Medulla oblongata (tissue), 1 donor: ENCODE measurements at regions not wholly inside any gene's neighbourhood (a gene's known extent, or its start where the extent isn't known, plus 50 kb on each side); places are given as distances from the start of the nearest gene placed in this dataset.
A peak's percentile ranks its signal among the peaks of the same experiment; 100 is the strongest.

Experiments
- DNase-seq: peaks from one replicate; pipeline ENCODE4 v3.0.0-alpha.2; 2015; ENCODE audit errors: extremely low spot score

- DNase-seq = peak; percentile 66
Observed at GRCh38 chr4:175947117-175947722, 118.4 kb upstream of the WDR17 start.

- no peak for DNase-seq
Observed at GRCh38 chr4:175951794-175952193, 113.8 kb upstream of the WDR17 start.

DNA sequence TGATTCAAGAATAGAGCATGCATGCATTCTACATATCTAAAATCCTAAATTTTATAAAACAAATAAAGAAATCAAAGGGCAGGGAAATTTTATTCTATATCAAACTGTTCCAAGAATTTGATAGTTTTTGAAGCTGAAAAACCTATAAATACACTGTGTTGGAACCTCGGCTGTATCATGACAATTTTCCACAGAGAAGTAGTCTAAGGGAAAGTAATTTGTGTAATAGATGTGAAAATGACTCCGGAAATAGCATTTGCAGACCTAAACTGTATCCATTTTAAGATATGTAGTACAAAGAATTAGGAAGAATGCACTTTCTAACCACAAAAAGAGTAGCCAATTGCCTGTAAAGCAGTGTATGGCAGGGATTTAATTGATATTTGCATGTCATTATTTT, 112.5 kb upstream of the WDR17 start:
- no peak for DNase-seq

- no peak for DNase-seq
Observed at GRCh38 chr4:175953960-175954521, 111.6 kb upstream of the WDR17 start.

DNA sequence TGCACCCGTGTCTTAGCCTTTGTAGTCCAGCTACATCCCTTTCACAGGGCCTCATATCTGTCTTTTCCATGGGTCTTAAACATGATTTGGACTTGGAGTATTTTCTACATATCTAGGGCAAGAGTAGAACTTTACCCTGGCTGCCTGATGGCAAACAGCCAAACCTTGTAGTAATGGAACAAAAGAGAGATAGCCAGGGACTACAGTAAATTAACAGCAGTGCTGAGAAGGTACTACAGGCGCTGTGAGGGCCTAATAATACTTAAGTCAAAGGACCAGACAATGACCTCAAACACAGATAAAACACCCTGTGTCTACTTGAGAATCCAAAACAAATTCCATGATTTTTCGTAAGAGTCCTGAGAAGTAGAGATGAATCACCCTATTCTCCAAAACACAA, 111.0 kb upstream of the WDR17 start:
- DNase-seq = no peak

GRCh38 chr4:175961604-175962003, 104.0 kb upstream of the WDR17 start:
- no peak for DNase-seq

DNA sequence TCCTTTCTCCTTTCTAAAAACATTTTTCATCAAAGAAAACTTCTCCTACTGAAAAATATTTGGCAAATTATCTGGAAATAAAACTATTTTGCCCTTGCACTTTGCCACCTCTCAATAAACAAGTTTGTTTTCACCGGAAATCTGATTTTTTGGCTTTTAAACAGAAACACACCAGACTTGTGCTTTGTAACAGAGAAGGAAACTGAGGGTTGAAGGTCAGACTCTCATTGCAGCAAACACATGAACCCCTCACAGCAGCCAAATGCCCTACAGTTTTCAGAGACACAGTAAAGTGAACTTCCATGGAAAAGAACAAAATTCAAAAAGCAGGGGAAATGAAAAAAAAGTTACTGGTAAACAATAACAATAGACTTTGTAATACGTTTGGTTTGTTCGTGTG, 95.6 kb upstream of the WDR17 start:
- DNase-seq = no peak

- DNase-seq = peak; percentile 37
Observed at GRCh38 chr4:175970724-175971123, 94.9 kb upstream of the WDR17 start.

DNA sequence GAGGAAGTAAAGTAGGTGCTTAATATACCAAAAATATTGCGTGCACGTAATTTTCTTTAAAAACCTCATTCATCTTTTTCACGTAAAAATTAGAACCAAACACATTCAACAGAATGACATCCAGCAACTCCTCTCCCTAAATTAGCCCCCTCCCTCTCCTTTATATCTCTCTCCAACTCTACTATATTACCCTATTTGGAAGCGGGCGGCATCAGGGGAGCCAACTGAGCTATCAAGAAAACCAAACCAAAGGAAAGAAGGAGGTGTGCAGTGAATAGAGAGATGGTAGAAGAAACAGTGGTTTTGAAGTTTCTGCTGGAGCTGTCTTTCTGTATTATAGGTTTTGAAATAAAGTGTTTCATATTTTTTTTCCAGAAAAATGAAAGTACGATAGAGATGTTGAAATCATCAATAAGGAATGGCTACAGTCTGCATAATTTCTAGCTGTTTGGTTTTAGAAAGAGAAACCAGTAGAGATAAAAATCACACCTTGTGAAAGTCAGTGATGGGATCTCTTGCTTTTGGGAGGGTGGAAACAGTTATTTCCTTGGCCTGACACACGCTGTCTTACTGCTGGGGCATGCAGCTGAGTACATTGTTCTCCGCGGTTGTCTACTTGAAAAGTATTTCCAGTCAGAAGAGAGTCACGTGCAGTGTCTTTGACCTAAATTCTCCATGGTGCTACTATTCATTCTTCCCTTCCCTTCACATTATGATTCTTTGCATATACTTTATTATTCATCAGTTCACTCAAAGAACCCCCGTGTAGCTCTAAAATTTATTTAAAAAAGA, 94.1 kb upstream of the WDR17 start:
- peak; percentile 54 for DNase-seq

- DNase-seq = no peak
Observed at GRCh38 chr4:175973027-175973923, 92.4 kb upstream of the WDR17 start.

GRCh38 chr4:175983636-175984035, 82.0 kb upstream of the WDR17 start:
- no peak for DNase-seq

- DNase-seq = no peak
Observed at GRCh38 chr4:175986668-175987067, 79.0 kb upstream of the WDR17 start.

- DNase-seq = no peak
Observed at GRCh38 chr4:175988511-175988910, 77.1 kb upstream of the WDR17 start.

DNA sequence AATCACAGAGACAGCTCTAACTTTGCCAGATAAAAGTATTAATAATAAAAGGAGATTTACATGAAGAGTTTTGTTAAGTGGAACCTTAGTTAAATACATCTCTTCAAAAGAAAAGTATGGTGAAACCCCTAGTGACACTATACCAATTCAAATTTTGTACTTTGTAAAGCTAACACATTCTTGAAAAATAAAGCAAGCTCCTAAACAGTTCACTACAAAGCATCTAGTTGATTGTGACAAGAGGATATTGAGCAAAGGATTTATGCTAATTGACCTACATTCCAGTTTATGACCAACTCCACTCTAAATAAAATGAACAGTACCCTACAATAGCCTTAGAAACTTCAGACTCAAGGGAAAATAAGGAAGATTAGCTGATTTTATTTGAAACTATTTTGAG, 69.4 kb upstream of the WDR17 start:
- DNase-seq = no peak

DNA sequence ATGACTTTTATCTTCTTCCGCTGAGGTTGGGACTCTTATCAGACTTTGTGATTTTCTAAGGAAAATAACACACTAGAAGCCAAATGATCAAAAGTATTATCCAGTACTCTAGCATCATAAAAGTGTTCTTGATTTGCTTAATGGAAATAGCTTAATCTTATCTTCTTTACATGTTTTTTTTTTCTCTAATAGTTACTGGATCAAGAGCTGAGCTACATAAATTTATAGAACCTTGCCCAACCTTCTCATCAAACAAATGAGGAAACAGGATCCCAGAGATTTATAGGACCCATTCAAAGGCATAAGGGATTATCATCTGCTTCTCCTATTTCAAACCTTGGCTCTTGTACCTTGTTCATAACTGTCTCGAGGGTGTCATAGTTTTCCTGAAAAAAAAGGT, 68.3 kb upstream of the WDR17 start:
- no peak for DNase-seq

DNA sequence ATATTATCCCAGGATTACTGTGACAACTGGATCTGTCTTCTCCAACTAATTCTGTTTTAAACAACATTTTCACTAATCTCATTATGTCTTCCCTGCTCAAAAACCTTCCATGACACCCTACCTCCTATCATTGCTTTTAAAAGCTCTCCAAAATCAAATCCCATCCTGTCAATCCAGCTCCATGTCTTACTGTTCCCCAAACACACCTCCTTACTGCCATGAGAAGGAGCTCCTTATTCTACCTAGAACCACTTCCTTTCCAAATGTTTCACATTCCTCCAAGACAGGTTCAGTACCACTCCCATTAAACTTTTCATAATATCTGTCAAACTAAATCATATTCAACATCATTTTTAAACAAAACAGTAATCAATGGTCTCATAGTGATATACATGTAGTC, 66.9 kb upstream of the WDR17 start:
- DNase-seq = no peak

- DNase-seq = no peak
Observed at GRCh38 chr4:175999944-176000343, 65.7 kb upstream of the WDR17 start.

- DNase-seq = peak; percentile 80
Observed at GRCh38 chr4:176001151-176002006, 64.3 kb upstream of the WDR17 start.

GRCh38 chr4:176002007-176002613, 63.5 kb upstream of the WDR17 start:
- DNase-seq = peak; percentile 58

DNA sequence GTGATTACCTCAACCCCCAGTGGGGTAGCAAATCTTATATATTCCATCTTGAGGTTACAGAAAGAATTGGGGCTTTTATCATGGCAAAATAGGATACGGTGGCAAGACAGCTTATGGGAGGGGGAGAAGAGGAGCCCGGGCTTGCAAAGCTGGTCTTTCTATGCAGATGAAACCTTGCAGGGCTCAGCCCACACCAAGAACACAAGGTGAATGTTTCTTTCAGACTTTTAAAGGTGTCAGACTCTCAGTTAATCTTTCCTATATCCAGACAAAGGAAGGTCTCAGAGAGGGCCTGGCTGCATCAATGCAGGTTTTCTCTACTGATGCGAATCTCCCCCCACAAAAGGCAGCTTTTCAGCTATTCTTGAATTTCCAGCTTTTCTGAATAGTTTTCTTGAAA, 59.9 kb upstream of the WDR17 start:
- no peak for DNase-seq

DNA sequence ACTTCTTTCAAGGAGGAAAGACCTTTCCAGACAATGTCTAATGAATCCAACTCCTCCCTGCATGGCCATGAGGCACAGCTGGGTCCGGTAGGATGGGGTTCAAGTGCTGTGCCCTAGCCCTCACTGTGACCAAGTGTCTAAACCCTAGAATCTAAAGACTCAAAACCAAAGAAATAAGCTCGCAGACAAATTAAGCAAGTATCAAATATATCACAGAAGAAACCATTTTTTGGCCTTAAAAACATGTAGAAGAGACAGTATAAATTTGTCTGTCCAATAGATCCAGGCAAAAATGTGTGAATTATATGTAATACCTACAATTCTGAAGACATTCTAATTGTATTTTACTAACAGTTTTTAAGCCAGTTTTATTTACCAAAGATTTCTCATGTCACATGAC, 56.4 kb upstream of the WDR17 start:
- no peak for DNase-seq
